Transverse colon (tissue), 4 donors: ENCODE measurements at regions not wholly inside any gene's neighbourhood (a gene's known extent, or its start where the extent isn't known, plus 50 kb on each side); places are given as distances from the start of the nearest gene placed in this dataset.

Experiments
- DNase-seq: peaks from one replicate; pipeline ENCODE4 v3.0.0-alpha.2; 2019
- H3K27ac ChIP-seq, 4 donors: fragments of 200-600 bp; sonication (generic); 2 replicates each; pipeline ENCODE4 v1.5.1; 2016 to 2018; ENCODE audit warnings: inconsistent platforms in 4 of 4
- H3K27me3 ChIP-seq: fragments of 200-600 bp; sonication (generic); 2 replicates; pipeline ENCODE4 v1.5.1; 2017; ENCODE audit warnings: inconsistent platforms
- H3K36me3 ChIP-seq, 4 donors: fragments of 200-600 bp; sonication (generic); 2 replicates each; pipeline ENCODE4 v1.5.1; 2017 to 2019; ENCODE audit warnings: inconsistent platforms in 4 of 4
- H3K4me1 ChIP-seq, 4 donors: fragments of 200-600 bp; sonication (generic); 2 replicates each; pipeline ENCODE4 v1.5.1; 2017 to 2020; ENCODE audit warnings: inconsistent platforms in 4 of 4
- H3K4me3 ChIP-seq, 4 donors: fragments of 200-600 bp; sonication (generic); 1 replicate in 1 of 4; 2 replicates in 3 of 4; pipeline versions ENCODE4 v1.5.1 to v1.6.1; 2017 to 2019; ENCODE audit warnings: inconsistent platforms in 4 of 4
- H3K9me3 ChIP-seq, 2 donors: fragments of 200-600 bp; sonication (generic); 2 replicates each; pipeline ENCODE4 v1.5.1; 2017 to 2019; ENCODE audit warnings: inconsistent platforms in 2 of 2
- CTCF ChIP-seq, 5 experiments: fragments of 200-600 bp in 3 of 5; fragments of 450-650 bp in 2 of 5; sonication (generic) in 3 of 5; IDR thresholded peaks; 1 replicate in 2 of 5; 2 replicates in 3 of 5; pipeline ENCODE4 v1.5.1; 2016 to 2017; ENCODE audit warnings: antibody characterized with exemption in 5 of 5, inconsistent platforms in 3 of 5, mild to moderate bottlenecking in 2 of 5, moderate library complexity in 1 of 5
- EP300 ChIP-seq: sonication (generic); formaldehyde crosslinking; IDR thresholded peaks from one replicate; pipeline ENCODE4 v1.6.1; 2017; ENCODE audit warnings: antibody characterized with exemption, low read depth
- POLR2A ChIP-seq: fragments of 450-650 bp; IDR thresholded peaks from one replicate; pipeline ENCODE4 v1.6.1; 2016; ENCODE audit warnings: antibody characterized with exemption, mild to moderate bottlenecking, moderate library complexity
- POLR2AphosphoS5 ChIP-seq, 3 donors: sonication (generic); formaldehyde crosslinking; IDR thresholded peaks; one replicate each; pipeline ENCODE4 v1.6.1; 2016; ENCODE audit warnings: antibody characterized with exemption in 3 of 3
- WGBS, 2 donors: methylation state at CpG; one replicate each; pipeline ENCODE4 v1.1.5; 2018; ENCODE audit warnings: low coverage in 1 of 2; 5-methylcytosine and 5-hydroxymethylcytosine counted together
- in situ Hi-C, 4 donors: fragments of 200-750 bp; cut with MboI; loops; one replicate each; pipeline versions ENCODE4 v1.15.0 to v1.15.1; 2017; ENCODE audit warnings: low sequenced_read_pairs in 3 of 4, low pct_ligation_motif_present in 1 of 4, low pct_unique_long_range_greater_than_20kb in 1 of 4
- intact Hi-C: fragments of 100-400 bp; cut with DNase I; formaldehyde crosslinking; loops from one replicate; pipeline ENCODE4 v1.15.1; 2023; ENCODE audit warnings: low total_unique reads

GRCh38 chr5:57349214-57349613, 133.4 kb downstream of the ACTBL2 start:
- Histone ChIP-seq H3K27ac (no peak overlapping the region), H3K4me1 (no peaks in the 10 kb centered on the region), H3K36me3 (no peaks in the 10 kb centered on the region), H3K9me3 (no peaks in the 10 kb centered on the region), H3K27me3 (no peaks in the 10 kb centered on the region), H3K4me3 (no peak overlapping the region)
- in situ Hi-C loops = no loop called here
- intact Hi-C loops = no loop called here
- DNase-seq = no peak
- 57% methylated on average over 1 of the region's 1 CpG; no CpG with 5 or more reads in 1 of the 2 donors for whole genome bisulfite sequencing, 2 donors
- TF ChIP-seq POLR2AphosphoS5 (IDR thresholded peaks at IDR 0.05) (no peak), POLR2A (no peak), EP300 (no peak), CTCF (IDR thresholded peaks at IDR 0.05) (no peak)

GRCh38 chr5:57348376-57349140, 134.1 kb downstream of the ACTBL2 start:
- TF ChIP-seq EP300 (no peak), CTCF (IDR thresholded peaks at IDR 0.05) (no peak), POLR2AphosphoS5 (IDR thresholded peaks at IDR 0.05) (no peak), POLR2A (no peak)
- WGBS, 2 donors = 46 to 48% methylated on average over 7 of the region's 7 CpGs

DNA sequence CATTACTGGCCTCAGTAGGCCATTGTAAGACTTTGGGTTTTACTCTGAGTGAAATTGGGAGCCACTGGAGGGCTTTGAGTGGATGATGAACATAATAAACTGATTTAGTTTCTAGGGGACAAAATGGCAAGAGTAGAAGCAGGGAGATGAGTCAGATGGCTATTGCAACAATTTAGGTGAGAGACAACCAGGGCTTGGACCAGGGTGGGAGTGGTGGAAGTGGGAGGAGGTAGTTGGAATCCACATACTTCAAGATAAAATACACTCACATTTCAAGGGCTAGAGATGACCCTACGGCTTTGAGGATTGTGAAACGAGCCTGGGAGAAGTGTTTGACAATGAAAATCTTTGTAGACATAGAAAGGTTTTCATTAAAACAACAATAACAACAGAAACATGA, 136.3 kb downstream of the ACTBL2 start:
- WGBS, 2 donors = 61 to 70% methylated on average over 2 of the region's 2 CpGs
- no peak for TF ChIP-seq CTCF (IDR thresholded peaks at IDR 0.05)
- TF ChIP-seq POLR2A = no peak
- no peak for TF ChIP-seq EP300
- no peak for TF ChIP-seq POLR2AphosphoS5 (IDR thresholded peaks at IDR 0.05)

More at GRCh38 chr5:57348376-57349140, 134.1 kb downstream of the ACTBL2 start:
- no peak for DNase-seq
- Histone ChIP-seq H3K4me3 (no peak overlapping the region), H3K27ac (no peak overlapping the region), H3K4me1 (no peaks in the 10 kb centered on the region), H3K9me3 (no peaks in the 10 kb centered on the region), H3K27me3 (no peaks in the 10 kb centered on the region), H3K36me3 (no peaks in the 10 kb centered on the region)
- intact Hi-C loops (no loop called here), in situ Hi-C loops (no loop called here)

GRCh38 chr5:57341380-57341979, 141.1 kb downstream of the ACTBL2 start:
- intact Hi-C loops = no loop called here
- 81 to 84% methylated on average over 4 of the region's 4 CpGs for WGBS, 2 donors
- no peaks in the 10 kb centered on the region for H3K27me3 ChIP-seq

More for the DNA sequence above, 136.3 kb downstream of the ACTBL2 start:
- Histone ChIP-seq H3K27me3 (no peaks in the 10 kb centered on the region), H3K27ac (no peak overlapping the region), H3K36me3 (no peaks in the 10 kb centered on the region), H3K4me1 (no peaks in the 10 kb centered on the region), H3K9me3 (no peaks in the 10 kb centered on the region), H3K4me3 (no peak overlapping the region)
- in situ Hi-C loops (no loop called here), intact Hi-C loops (no loop called here)
- no peak for DNase-seq

More at GRCh38 chr5:57341380-57341979, 141.1 kb downstream of the ACTBL2 start:
- H3K4me3 ChIP-seq = no peak overlapping the region
- no peaks in the 10 kb centered on the region for H3K36me3 ChIP-seq
- no peak for TF ChIP-seq POLR2A
- no peak for TF ChIP-seq EP300
- no peak for TF ChIP-seq CTCF (IDR thresholded peaks at IDR 0.05)
- no peak for TF ChIP-seq POLR2AphosphoS5 (IDR thresholded peaks at IDR 0.05)
- no peak overlapping the region for H3K27ac ChIP-seq
- in situ Hi-C loops = no loop called here
- H3K9me3 ChIP-seq = no peaks in the 10 kb centered on the region
- H3K4me1 ChIP-seq = no peaks in the 10 kb centered on the region
- no peak for DNase-seq
